ENCODE measurements at regions not wholly inside any gene's neighbourhood (a gene's known extent, or its start where the extent isn't known, plus 50 kb on each side); places are given as distances from the start of the nearest gene placed in this dataset.

GRCh38 chr1:8083739-8084484, 57.8 kb upstream of the ERRFI1 start:
- no peaks in the 10 kb centered on the region for H3K9me3 Mint-ChIP-seq
- H3K36me3 Mint-ChIP-seq (ENCODE audit: low read depth), result no peaks in the 10 kb centered on the region
- POLR2A ChIA-PET, result no interaction called here
- H3K27me3 Mint-ChIP-seq, result peaks cover 20% of the 10 kb centered on the region
- H3K27ac Mint-ChIP-seq, result no peak overlapping the region
- no peak for DNase-seq
- no peak overlapping the region for H3K4me3 Mint-ChIP-seq
- CTCF ChIA-PET, result no interaction called here
- H3K4me1 Mint-ChIP-seq, result no peaks in the 10 kb centered on the region

GRCh38 chr1:8082945-8083344, 56.8 kb upstream of the ERRFI1 start:
- ChIA-PET POLR2A (no interaction called here), CTCF (interaction anchor here (0.5 to 0.7 kb wide), 3 partner anchors 9 to 1232 kb away, joined by 3 to 5 read pairs (median 3); no protein-coding TSS in a partner anchor)
- Mint-ChIP-seq H3K9me3 (no peaks in the 10 kb centered on the region), H3K4me1 (no peaks in the 10 kb centered on the region), H3K27ac (no peak overlapping the region), H3K4me3 (no peak overlapping the region), H3K27me3 (peaks cover 20% of the 10 kb centered on the region), H3K36me3 (ENCODE audit: low read depth) (no peaks in the 10 kb centered on the region)
- DNase-seq, result no peak

- Mint-ChIP-seq H3K9me3 (no peaks in the 10 kb centered on the region), H3K36me3 (ENCODE audit: low read depth) (no peaks in the 10 kb centered on the region), H3K4me3 (no peak overlapping the region), H3K4me1 (no peaks in the 10 kb centered on the region), H3K27me3 (peaks cover 5% of the 10 kb centered on the region), H3K27ac (no peak overlapping the region)
- CTCF ChIA-PET, result interaction anchor here (1.0 kb wide), 1 partner anchor 233 kb away, joined by 3 read pairs; no protein-coding TSS in a partner anchor
- DNase-seq, result no peak
- POLR2A ChIA-PET, result no interaction called here
These were observed 52.1 kb upstream of the ERRFI1 start for GRCh38 chr1:8078176-8078671.

- no peak overlapping the region for H3K27ac Mint-ChIP-seq
- CTCF ChIA-PET, result interaction anchor here (1.0 kb wide), 1 partner anchor 234 kb away, joined by 3 read pairs; no protein-coding TSS in a partner anchor
These were observed 51.5 kb upstream of the ERRFI1 start for GRCh38 chr1:8077602-8078001.

GRCh38 chr1:8077120-8077573, 51.0 kb upstream of the ERRFI1 start:
- Mint-ChIP-seq H3K27ac (no peak overlapping the region), H3K9me3 (no peaks in the 10 kb centered on the region), H3K4me3 (no peak overlapping the region), H3K27me3 (peaks cover 6% of the 10 kb centered on the region), H3K36me3 (ENCODE audit: low read depth) (no peaks in the 10 kb centered on the region), H3K4me1 (no peaks in the 10 kb centered on the region)
- DNase-seq, result no peak
- CTCF ChIA-PET, result no interaction called here
- POLR2A ChIA-PET, result no interaction called here

More at GRCh38 chr1:8077602-8078001, 51.5 kb upstream of the ERRFI1 start:
- DNase-seq, result no peak
- Mint-ChIP-seq H3K4me3 (no peak overlapping the region), H3K9me3 (no peaks in the 10 kb centered on the region), H3K36me3 (ENCODE audit: low read depth) (no peaks in the 10 kb centered on the region), H3K27me3 (peaks cover 6% of the 10 kb centered on the region), H3K4me1 (no peaks in the 10 kb centered on the region)
- POLR2A ChIA-PET, result no interaction called here

- Mint-ChIP-seq H3K27me3 (peaks cover 6% of the 10 kb centered on the region), H3K4me1 (no peaks in the 10 kb centered on the region), H3K27ac (no peak overlapping the region), H3K36me3 (ENCODE audit: low read depth) (no peaks in the 10 kb centered on the region), H3K9me3 (no peaks in the 10 kb centered on the region), H3K4me3 (no peak overlapping the region)
- DNase-seq, result no peak
- POLR2A ChIA-PET, result no interaction called here
- CTCF ChIA-PET, result interaction anchor here (1.1 kb wide), 1 partner anchor 19 kb away, joined by 5 read pairs; no protein-coding TSS in a partner anchor
These were observed 50.1 kb upstream of the ERRFI1 start for GRCh38 chr1:8076176-8076575.

Measured in activated CD4-positive, alpha-beta T cell treated with anti-CD3 and anti-CD28 coated beads, Interleukin-2, amount 10 ng/mL, durations not matched to agents 7 days and 5 days (primary cell).